Ascending aorta (tissue), 2 donors: ENCODE measurements at regions not wholly inside any gene's neighbourhood (a gene's known extent, or its start where the extent isn't known, plus 50 kb on each side); places are given as distances from the start of the nearest gene placed in this dataset.

Source experiments
- DNase-seq, 2 donors: peaks; one replicate each; pipeline ENCODE4 v3.0.0-alpha.2; 2019; ENCODE audit warnings: low spot score in 2 of 2
- H3K27ac ChIP-seq, 2 donors: fragments of 200-600 bp; sonication (generic); one replicate each; pipeline ENCODE4 v1.5.1; 2016 to 2017; ENCODE audit warnings: mild to moderate bottlenecking in 1 of 2
- H3K27me3 ChIP-seq: fragments of 200-600 bp; sonication (generic); one replicate; pipeline ENCODE4 v1.5.1; 2017
- H3K36me3 ChIP-seq, 2 donors: fragments of 200-600 bp; sonication (generic); one replicate each; pipeline ENCODE4 v1.5.1; 2016
- H3K4me1 ChIP-seq, 2 donors: fragments of 200-600 bp; sonication (generic); one replicate each; pipeline ENCODE4 v1.5.1; 2016 to 2017; ENCODE audit warnings: mild to moderate bottlenecking in 1 of 2
- H3K4me3 ChIP-seq, 2 donors: fragments of 200-600 bp; sonication (generic); one replicate each; pipeline ENCODE4 v1.5.1; 2016 to 2017; ENCODE audit warnings: mild to moderate bottlenecking in 1 of 2
- H3K9me3 ChIP-seq, 2 donors: fragments of 200-600 bp; sonication (generic); one replicate each; pipeline ENCODE4 v1.5.1; 2016
- intact Hi-C: fragments of 100-400 bp; cut with DNase I; formaldehyde crosslinking; loops from one replicate; pipeline ENCODE4 v1.15.1; 2023
- TF ChIP-seq, protein P1 (sequence below), 3 experiments: fragments of 200-600 bp in 2 of 3; fragments of 450-650 bp in 1 of 3; sonication (generic) in 2 of 3; IDR thresholded peaks; one replicate each; pipeline ENCODE4 v1.5.1; 2016 to 2019; ENCODE audit warnings: antibody characterized with exemption in 3 of 3, mild to moderate bottlenecking in 1 of 3, moderate library complexity in 1 of 3

DNA sequence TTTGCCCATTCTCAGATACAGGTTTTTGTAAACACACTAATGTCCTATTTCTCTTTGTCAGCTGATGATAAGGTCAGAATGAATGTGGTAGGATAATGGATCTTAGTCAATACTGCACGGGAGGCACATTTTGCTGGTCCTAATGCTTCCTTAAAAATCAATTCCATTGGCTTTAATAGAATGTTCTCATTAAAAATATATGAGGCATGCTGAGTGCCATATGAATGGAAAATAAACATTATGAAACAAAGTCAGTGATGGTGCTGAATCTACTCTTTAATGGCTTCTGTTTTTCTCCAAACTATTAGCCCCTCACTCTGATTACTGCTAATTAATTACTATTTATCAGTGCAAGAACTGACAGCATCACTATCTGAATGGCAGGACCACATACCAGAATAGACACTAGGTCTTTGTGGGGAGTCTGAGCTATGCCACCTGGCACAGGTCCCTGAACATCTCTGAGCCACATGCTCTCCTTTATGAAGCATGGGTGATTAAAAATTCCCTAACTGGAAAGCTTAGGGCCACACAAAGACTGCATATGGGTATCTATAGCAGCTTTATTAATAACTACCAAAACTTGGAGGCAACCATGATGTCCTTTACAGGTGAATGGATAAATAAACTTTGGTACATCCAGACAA is 278.9 kb downstream of the MEX3B start:
- no peak overlapping the region for H3K27ac ChIP-seq
- TF ChIP-seq, protein P1, sequence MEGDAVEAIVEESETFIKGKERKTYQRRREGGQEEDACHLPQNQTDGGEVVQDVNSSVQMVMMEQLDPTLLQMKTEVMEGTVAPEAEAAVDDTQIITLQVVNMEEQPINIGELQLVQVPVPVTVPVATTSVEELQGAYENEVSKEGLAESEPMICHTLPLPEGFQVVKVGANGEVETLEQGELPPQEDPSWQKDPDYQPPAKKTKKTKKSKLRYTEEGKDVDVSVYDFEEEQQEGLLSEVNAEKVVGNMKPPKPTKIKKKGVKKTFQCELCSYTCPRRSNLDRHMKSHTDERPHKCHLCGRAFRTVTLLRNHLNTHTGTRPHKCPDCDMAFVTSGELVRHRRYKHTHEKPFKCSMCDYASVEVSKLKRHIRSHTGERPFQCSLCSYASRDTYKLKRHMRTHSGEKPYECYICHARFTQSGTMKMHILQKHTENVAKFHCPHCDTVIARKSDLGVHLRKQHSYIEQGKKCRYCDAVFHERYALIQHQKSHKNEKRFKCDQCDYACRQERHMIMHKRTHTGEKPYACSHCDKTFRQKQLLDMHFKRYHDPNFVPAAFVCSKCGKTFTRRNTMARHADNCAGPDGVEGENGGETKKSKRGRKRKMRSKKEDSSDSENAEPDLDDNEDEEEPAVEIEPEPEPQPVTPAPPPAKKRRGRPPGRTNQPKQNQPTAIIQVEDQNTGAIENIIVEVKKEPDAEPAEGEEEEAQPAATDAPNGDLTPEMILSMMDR (IDR thresholded peaks at IDR 0.05), result no peak
- DNase-seq, result no peak
- no peaks in the 10 kb centered on the region for H3K4me1 ChIP-seq
- H3K9me3 ChIP-seq, result no peaks in the 10 kb centered on the region
- no peak overlapping the region for H3K4me3 ChIP-seq
- H3K27me3 ChIP-seq, result no peaks in the 10 kb centered on the region
- intact Hi-C loops, result no loop called here
- no peaks in the 10 kb centered on the region for H3K36me3 ChIP-seq

DNA sequence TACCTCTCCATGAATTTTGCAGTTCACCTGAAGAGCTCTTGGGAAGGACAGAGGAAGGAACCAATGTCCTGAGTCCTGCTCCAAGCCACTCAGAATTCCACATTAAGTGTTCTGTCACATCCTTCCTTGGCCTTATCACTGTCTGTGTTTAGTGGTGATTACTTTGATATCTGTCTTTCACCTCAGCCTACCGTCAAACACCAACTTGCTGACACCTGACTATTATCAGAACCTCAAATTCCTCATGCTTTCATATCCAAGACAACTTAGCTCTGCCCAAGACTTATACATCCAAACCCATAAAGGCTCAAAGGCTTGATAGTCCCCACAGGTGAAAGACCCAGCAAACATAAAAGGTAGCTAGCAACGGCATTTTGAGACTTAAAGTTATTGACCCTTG is 280.0 kb downstream of the MEX3B start:
- Histone ChIP-seq H3K4me3 (no peak overlapping the region), H3K36me3 (no peaks in the 10 kb centered on the region), H3K27ac (no peak overlapping the region), H3K27me3 (no peaks in the 10 kb centered on the region), H3K4me1 (no peaks in the 10 kb centered on the region), H3K9me3 (no peaks in the 10 kb centered on the region)
- no peak for DNase-seq
- intact Hi-C loops, result no loop called here
- TF ChIP-seq, protein P1 (IDR thresholded peaks at IDR 0.05), result no peak

DNA sequence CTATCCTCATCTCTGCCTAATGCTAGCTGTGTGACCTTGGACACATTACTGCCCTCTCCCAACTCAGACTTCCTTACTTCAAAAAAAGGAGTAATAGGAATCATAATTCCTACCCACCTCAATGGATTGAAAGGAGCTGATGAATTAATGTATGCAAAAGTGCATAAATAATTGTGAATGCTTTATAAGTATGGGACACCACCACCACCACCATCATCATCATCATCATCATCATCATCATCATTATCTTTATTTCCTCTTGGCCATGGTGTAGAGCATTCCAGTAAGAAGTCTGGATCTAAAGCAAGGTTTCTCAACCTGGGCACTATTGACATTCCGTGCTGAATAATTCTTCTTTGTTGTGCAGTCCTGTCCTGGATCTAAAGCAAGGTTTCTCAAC is 282.5 kb downstream of the MEX3B start:
- no peaks in the 10 kb centered on the region for H3K4me1 ChIP-seq
- H3K9me3 ChIP-seq, result no peaks in the 10 kb centered on the region
- H3K36me3 ChIP-seq, result no peaks in the 10 kb centered on the region
- no peak for DNase-seq
- TF ChIP-seq, protein P1 (IDR thresholded peaks at IDR 0.05), result no peak
- H3K4me3 ChIP-seq, result no peak overlapping the region
- H3K27ac ChIP-seq, result no peak overlapping the region
- H3K27me3 ChIP-seq, result no peaks in the 10 kb centered on the region
- intact Hi-C loops, result no loop called here

DNA sequence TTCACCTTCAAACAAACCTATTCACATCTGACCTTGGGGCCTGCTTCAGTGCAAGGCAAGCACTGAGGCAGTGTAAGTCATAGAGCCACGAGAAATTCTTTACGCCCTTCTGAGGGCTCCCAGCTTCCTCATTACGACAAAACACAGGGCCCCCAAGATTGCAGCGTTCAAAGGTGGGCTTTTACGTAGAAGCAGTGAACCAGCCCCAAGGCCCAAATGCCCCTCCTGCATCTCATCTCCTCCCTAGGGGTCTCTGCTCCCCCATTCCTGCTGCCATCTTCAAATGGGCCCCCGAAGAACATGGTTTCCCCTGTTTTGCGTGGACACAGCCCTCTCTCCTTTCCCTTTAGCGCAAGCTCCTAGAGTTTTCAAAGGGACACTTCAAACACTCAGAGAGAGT is 285.1 kb downstream of the MEX3B start:
- H3K27ac ChIP-seq, result no peak overlapping the region
- no peaks in the 10 kb centered on the region for H3K4me1 ChIP-seq
- no peak for DNase-seq
- no peaks in the 10 kb centered on the region for H3K36me3 ChIP-seq
- intact Hi-C loops, result no loop called here
- no peak overlapping the region for H3K4me3 ChIP-seq
- H3K27me3 ChIP-seq, result no peaks in the 10 kb centered on the region
- H3K9me3 ChIP-seq, result no peaks in the 10 kb centered on the region
- TF ChIP-seq, protein P1 (IDR thresholded peaks at IDR 0.05), result no peak

DNA sequence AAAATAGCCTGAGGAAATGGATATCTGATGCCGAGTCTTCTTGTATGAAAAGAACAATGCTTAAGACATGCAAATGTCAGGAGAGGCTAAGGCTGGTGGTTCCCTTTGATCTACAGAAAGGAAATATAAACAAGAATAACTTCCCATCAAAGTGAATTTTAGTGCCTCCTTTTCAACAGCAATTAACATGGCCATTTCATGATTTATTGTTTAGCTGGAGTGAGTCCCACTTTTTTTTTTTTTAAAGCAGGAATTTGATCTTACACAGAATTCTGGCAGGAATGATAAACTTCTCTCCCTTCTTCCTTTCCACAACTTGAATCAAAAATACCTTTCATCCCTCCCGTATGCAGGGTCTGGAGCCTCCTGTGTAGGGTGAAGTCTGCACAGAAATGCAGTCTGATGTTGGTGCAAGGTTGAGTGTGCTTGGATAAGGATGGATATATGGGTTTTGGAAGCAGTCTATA is 287.0 kb downstream of the MEX3B start:
- H3K4me3 ChIP-seq, result no peak overlapping the region
- TF ChIP-seq, protein P1 (IDR thresholded peaks at IDR 0.05), result no peak
- H3K4me1 ChIP-seq, result no peaks in the 10 kb centered on the region
- no peaks in the 10 kb centered on the region for H3K36me3 ChIP-seq
- no peak for DNase-seq
- H3K27me3 ChIP-seq, result no peaks in the 10 kb centered on the region
- no peak overlapping the region for H3K27ac ChIP-seq
- H3K9me3 ChIP-seq, result no peaks in the 10 kb centered on the region
- intact Hi-C loops, result no loop called here

DNA sequence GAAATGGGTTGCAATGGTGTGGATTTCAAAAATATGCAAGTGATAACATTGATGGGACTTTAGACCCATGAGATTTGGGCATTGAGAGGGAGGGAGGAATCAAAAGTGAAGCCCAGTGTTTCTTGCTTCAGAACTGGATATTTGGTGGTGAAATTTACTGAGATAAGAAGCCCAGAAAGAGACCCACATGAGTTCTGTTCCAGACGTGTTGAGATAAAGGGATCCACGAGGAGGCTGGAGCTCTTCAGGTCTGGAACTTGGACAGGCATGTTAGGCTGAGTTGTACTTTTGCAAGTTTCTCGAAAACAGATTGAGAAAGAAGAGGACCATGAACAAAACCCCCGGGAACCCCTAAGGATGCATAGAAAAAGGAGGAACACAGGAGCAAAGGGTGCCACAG is 290.2 kb downstream of the MEX3B start:
- Histone ChIP-seq H3K4me3 (no peak overlapping the region), H3K27me3 (no peaks in the 10 kb centered on the region), H3K36me3 (no peaks in the 10 kb centered on the region), H3K27ac (no peak overlapping the region), H3K4me1 (no peaks in the 10 kb centered on the region), H3K9me3 (no peaks in the 10 kb centered on the region)
- DNase-seq, result no peak
- TF ChIP-seq, protein P1 (IDR thresholded peaks at IDR 0.05), result no peak
- intact Hi-C loops, result no loop called here
